ENCODE measurements at regions not wholly inside any gene's neighbourhood (a gene's known extent, or its start where the extent isn't known, plus 50 kb on each side); places are given as distances from the start of the nearest gene placed in this dataset.

DNA sequence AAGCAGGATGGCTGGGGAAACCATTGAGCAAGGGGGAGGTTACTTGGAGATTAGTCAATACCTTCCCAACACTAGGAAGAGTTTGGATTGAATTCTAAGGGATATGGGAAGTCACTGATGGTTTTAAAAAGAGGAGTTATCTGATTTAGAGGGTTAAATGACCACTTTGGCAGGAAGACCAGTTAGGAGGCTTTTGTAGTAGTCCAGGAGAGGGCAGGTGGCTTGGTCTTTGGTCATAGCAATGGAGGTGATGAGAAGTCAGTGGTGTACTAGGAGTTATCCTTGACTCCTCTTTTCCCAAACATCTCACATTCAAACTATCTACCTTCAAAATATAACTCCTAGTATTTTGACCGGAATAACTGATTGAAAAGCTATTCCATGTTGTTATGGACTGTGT is 644.1 kb downstream of the UTRN start:
- TF ChIP-seq MAX (IDR thresholded peaks at IDR 0.05) (no peak), NFIC (IDR thresholded peaks at IDR 0.05) (no peak), CEBPB (IDR thresholded peaks at IDR 0.05) (no peak), TAF1 (IDR thresholded peaks at IDR 0.05; ENCODE audit: low read depth) (no peak), TCF12 (IDR thresholded peaks at IDR 0.05; ENCODE audit: low read depth) (no peak), EGR1 (IDR thresholded peaks at IDR 0.05) (no peak)

DNA sequence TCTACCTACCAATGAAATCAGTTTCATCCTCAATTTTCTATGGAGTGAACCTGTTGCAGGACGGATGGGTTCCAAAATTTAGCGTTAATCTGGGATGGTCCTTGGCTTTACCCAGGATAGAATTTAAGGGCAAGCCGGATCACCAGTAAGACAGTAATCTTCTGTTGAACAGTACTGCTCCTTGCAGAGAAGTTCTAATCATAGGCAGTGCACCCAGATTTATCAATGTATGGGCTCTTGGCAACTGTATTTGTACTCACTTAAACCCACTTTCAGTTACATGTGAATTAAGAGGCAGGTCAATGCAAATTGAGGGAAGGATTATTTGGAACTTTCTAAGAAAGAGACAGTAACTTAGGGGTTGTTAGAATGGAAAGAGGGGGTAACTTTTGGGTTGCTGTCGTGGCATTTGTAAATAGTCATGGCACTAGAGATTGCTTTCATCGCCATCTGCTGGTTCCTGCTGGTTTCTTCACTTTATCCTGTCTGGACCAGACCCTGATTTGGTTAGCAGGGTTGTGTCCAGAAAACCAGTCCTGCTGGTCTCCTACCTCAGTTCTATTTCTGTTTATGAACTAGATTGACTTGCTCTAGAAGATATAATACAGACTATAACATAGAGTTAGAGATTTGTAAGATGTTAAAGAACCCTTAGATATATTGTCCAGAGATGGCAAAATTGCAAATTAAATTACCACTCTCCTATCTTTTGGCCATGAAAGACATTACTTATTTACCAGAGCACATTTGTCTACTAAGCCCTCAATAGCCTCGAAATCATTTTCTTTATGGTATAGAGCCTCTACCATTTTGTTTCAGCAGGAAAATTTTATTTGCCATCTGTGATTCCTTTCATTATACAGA is 646.3 kb downstream of the UTRN start:
- TF ChIP-seq RAD21 (IDR thresholded peaks at IDR 0.05; ENCODE audit: low read depth): peak; percentile 58
- no peak for TF ChIP-seq EP300 (IDR thresholded peaks at IDR 0.05; ENCODE audit: borderline replicate concordance)

GRCh38 chr6:144932621-144933020 is 647.5 kb downstream of the UTRN start:
- TF ChIP-seq NFIC (IDR thresholded peaks at IDR 0.05): no peak
- no peak for TF ChIP-seq EGR1 (IDR thresholded peaks at IDR 0.05)
- TF ChIP-seq FOXM1 (IDR thresholded peaks at IDR 0.05; ENCODE audit: borderline replicate concordance, low read depth): no peak
- no peak for TF ChIP-seq YY1 (IDR thresholded peaks at IDR 0.05; ENCODE audit: low read depth)
- TF ChIP-seq TEAD4 (IDR thresholded peaks at IDR 0.05): no peak
- no peak for TF ChIP-seq REST (IDR thresholded peaks at IDR 0.05; ENCODE audit: low read depth)
- TF ChIP-seq, protein P1, sequence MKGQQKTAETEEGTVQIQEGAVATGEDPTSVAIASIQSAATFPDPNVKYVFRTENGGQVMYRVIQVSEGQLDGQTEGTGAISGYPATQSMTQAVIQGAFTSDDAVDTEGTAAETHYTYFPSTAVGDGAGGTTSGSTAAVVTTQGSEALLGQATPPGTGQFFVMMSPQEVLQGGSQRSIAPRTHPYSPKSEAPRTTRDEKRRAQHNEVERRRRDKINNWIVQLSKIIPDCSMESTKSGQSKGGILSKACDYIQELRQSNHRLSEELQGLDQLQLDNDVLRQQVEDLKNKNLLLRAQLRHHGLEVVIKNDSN (IDR thresholded peaks at IDR 0.05): no peak

- TF ChIP-seq MAX (IDR thresholded peaks at IDR 0.05) (no peak), TAF1 (IDR thresholded peaks at IDR 0.05; ENCODE audit: low read depth) (no peak), YY1 (IDR thresholded peaks at IDR 0.05; ENCODE audit: low read depth) (no peak), TCF12 (IDR thresholded peaks at IDR 0.05; ENCODE audit: low read depth) (no peak), CEBPB (IDR thresholded peaks at IDR 0.05) (no peak), REST (IDR thresholded peaks at IDR 0.05; ENCODE audit: low read depth) (no peak), TEAD4 (IDR thresholded peaks at IDR 0.05) (no peak), EP300 (IDR thresholded peaks at IDR 0.05; ENCODE audit: borderline replicate concordance) (no peak), NFIC (IDR thresholded peaks at IDR 0.05) (no peak), ZBTB7A (IDR thresholded peaks at IDR 0.05; ENCODE audit: low read depth) (no peak), EGR1 (IDR thresholded peaks at IDR 0.05) (no peak), RAD21 (IDR thresholded peaks at IDR 0.05; ENCODE audit: low read depth) (no peak)
- TF ChIP-seq, protein P1 (IDR thresholded peaks at IDR 0.05): no peak
These were observed 650.0 kb downstream of the UTRN start for GRCh38 chr6:144935181-144935580.

DNA sequence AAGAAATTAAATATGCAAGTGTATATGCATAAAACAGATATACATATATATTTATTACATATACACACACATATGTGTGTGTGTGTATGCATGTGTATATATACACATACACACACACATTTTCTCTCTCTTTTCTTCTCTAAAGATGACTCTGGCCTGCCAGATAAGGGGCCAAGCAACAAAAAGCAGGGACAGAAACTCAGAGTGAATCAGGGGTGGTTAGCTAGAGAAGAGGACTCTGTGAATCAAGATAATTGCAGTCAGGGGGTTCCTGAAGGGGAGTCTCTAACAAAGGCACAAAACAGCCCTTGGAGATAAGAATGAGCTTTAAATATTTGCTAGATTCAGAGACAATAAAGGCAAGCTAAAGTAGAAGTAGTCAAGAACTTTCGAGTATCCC is 650.5 kb downstream of the UTRN start:
- TF ChIP-seq CREB1 (IDR thresholded peaks at IDR 0.05; ENCODE audit: low read depth) (no peak), TAF1 (IDR thresholded peaks at IDR 0.05; ENCODE audit: low read depth) (no peak), YY1 (IDR thresholded peaks at IDR 0.05; ENCODE audit: low read depth) (no peak), EGR1 (IDR thresholded peaks at IDR 0.05) (no peak), TEAD4 (IDR thresholded peaks at IDR 0.05) (no peak), MAX (IDR thresholded peaks at IDR 0.05) (no peak), REST (IDR thresholded peaks at IDR 0.05; ENCODE audit: low read depth) (no peak), NFIC (IDR thresholded peaks at IDR 0.05) (no peak), TCF12 (IDR thresholded peaks at IDR 0.05; ENCODE audit: low read depth) (no peak), FOXM1 (IDR thresholded peaks at IDR 0.05; ENCODE audit: borderline replicate concordance, low read depth) (no peak), EP300 (IDR thresholded peaks at IDR 0.05; ENCODE audit: borderline replicate concordance) (no peak), CEBPB (IDR thresholded peaks at IDR 0.05) (no peak), ZBTB7A (IDR thresholded peaks at IDR 0.05; ENCODE audit: low read depth) (no peak), RAD21 (IDR thresholded peaks at IDR 0.05; ENCODE audit: low read depth) (no peak)
- TF ChIP-seq, protein P1 (IDR thresholded peaks at IDR 0.05): no peak
